Neural cell (in vitro differentiated cells): ENCODE measurements at regions not wholly inside any gene's neighbourhood (a gene's known extent, or its start where the extent isn't known, plus 50 kb on each side); places are given as distances from the start of the nearest gene placed in this dataset.

Experiments used
- EP300 ChIP-seq: fragments of 450-650 bp; conservative IDR thresholded peaks from 2 replicates; pipeline ENCODE4 v1.6.1; 2014; ENCODE audit warnings: antibody characterized with exemption, mild to moderate bottlenecking, moderate library complexity; ENCODE audit not compliant: poor library complexity, severe bottlenecking
- EZH2 ChIP-seq: fragments of 200-600, 300-800 bp; shearing (Covaris generic), sonication (generic); IDR thresholded peaks from 2 replicates; pipeline ENCODE4 v1.6.1; 2014; ENCODE audit warnings: antibody characterized with exemption, low read length, borderline replicate concordance, mild to moderate bottlenecking; ENCODE audit not compliant: insufficient read depth, poor library complexity, severe bottlenecking
- MXI1 ChIP-seq: fragments of 450-650 bp; conservative IDR thresholded peaks from 2 replicates; pipeline ENCODE4 v1.6.1; 2014; ENCODE audit warnings: antibody characterized with exemption, mild to moderate bottlenecking; ENCODE audit not compliant: poor library complexity, severe bottlenecking
- POLR2AphosphoS5 ChIP-seq: IDR thresholded peaks from 2 replicates; pipeline ENCODE4 v1.6.1; 2012
- RAD21 ChIP-seq: fragments of 450-650 bp; conservative IDR thresholded peaks from 2 replicates; pipeline ENCODE4 v1.6.1; 2014; ENCODE audit warnings: antibody characterized with exemption, mild to moderate bottlenecking, moderate library complexity
- SMC3 ChIP-seq: fragments of 450-650 bp; conservative IDR thresholded peaks from 2 replicates; pipeline ENCODE4 v1.6.1; 2014; ENCODE audit warnings: antibody characterized with exemption, mild to moderate bottlenecking, moderate library complexity; ENCODE audit not compliant: poor library complexity
- TAF1 ChIP-seq: IDR thresholded peaks from 2 replicates; pipeline ENCODE4 v1.6.1; 2012; ENCODE audit warnings: low read depth
- TF ChIP-seq, protein P1 (sequence below): fragments of 450-650 bp; IDR thresholded peaks from 2 replicates; pipeline ENCODE4 v1.5.1; 2014; ENCODE audit warnings: antibody characterized with exemption, mild to moderate bottlenecking, moderate library complexity; ENCODE audit not compliant: poor library complexity, severe bottlenecking
- TF ChIP-seq, protein P2 (sequence below): IDR thresholded peaks from 2 replicates; pipeline ENCODE4 v1.6.1; 2012; ENCODE audit warnings: borderline replicate concordance

DNA sequence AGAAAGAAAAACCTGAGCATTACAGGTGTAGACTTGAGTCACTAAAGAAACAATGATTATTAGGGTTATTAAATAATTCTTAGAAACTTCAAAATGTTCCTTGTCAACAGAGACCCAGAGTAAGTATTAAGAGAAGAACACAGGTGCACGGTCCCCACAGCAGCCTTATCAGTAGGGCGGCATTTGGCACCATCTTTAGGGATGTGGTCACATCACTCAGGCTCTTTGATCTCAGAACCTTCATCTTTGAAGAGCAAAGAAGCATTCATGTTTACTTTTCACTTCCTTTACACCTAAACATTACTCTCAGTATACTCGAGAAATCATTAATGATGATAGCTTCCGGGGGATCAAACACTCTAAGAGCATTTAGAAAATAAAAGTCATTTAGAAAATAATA lies 928.7 kb downstream of the KCNJ2 start:
- TF ChIP-seq, protein P1, sequence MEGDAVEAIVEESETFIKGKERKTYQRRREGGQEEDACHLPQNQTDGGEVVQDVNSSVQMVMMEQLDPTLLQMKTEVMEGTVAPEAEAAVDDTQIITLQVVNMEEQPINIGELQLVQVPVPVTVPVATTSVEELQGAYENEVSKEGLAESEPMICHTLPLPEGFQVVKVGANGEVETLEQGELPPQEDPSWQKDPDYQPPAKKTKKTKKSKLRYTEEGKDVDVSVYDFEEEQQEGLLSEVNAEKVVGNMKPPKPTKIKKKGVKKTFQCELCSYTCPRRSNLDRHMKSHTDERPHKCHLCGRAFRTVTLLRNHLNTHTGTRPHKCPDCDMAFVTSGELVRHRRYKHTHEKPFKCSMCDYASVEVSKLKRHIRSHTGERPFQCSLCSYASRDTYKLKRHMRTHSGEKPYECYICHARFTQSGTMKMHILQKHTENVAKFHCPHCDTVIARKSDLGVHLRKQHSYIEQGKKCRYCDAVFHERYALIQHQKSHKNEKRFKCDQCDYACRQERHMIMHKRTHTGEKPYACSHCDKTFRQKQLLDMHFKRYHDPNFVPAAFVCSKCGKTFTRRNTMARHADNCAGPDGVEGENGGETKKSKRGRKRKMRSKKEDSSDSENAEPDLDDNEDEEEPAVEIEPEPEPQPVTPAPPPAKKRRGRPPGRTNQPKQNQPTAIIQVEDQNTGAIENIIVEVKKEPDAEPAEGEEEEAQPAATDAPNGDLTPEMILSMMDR = no peak
- TF ChIP-seq POLR2AphosphoS5 (no peak), EZH2 (no peak), MXI1 (no peak), TAF1 (no peak), RAD21 (no peak), SMC3 (no peak), EP300 (no peak)
- TF ChIP-seq, protein P2, sequence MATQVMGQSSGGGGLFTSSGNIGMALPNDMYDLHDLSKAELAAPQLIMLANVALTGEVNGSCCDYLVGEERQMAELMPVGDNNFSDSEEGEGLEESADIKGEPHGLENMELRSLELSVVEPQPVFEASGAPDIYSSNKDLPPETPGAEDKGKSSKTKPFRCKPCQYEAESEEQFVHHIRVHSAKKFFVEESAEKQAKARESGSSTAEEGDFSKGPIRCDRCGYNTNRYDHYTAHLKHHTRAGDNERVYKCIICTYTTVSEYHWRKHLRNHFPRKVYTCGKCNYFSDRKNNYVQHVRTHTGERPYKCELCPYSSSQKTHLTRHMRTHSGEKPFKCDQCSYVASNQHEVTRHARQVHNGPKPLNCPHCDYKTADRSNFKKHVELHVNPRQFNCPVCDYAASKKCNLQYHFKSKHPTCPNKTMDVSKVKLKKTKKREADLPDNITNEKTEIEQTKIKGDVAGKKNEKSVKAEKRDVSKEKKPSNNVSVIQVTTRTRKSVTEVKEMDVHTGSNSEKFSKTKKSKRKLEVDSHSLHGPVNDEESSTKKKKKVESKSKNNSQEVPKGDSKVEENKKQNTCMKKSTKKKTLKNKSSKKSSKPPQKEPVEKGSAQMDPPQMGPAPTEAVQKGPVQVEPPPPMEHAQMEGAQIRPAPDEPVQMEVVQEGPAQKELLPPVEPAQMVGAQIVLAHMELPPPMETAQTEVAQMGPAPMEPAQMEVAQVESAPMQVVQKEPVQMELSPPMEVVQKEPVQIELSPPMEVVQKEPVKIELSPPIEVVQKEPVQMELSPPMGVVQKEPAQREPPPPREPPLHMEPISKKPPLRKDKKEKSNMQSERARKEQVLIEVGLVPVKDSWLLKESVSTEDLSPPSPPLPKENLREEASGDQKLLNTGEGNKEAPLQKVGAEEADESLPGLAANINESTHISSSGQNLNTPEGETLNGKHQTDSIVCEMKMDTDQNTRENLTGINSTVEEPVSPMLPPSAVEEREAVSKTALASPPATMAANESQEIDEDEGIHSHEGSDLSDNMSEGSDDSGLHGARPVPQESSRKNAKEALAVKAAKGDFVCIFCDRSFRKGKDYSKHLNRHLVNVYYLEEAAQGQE = no peak
